Cardiac septum (tissue), 1 donor: ENCODE measurements at regions not wholly inside any gene's neighbourhood (a gene's known extent, or its start where the extent isn't known, plus 50 kb on each side); places are given as distances from the start of the nearest gene placed in this dataset.

Source experiments
- DNase-seq: peaks from one replicate; pipeline ENCODE4 v3.0.0-alpha.2; 2020; ENCODE audit warnings: low spot score
- intact Hi-C: fragments of 100-400 bp; cut with DNase I; formaldehyde crosslinking; loops from one replicate; pipeline ENCODE4 v1.14.0; 2022
- donor health status: DM: no; HTN: no; CAD: no.

DNA sequence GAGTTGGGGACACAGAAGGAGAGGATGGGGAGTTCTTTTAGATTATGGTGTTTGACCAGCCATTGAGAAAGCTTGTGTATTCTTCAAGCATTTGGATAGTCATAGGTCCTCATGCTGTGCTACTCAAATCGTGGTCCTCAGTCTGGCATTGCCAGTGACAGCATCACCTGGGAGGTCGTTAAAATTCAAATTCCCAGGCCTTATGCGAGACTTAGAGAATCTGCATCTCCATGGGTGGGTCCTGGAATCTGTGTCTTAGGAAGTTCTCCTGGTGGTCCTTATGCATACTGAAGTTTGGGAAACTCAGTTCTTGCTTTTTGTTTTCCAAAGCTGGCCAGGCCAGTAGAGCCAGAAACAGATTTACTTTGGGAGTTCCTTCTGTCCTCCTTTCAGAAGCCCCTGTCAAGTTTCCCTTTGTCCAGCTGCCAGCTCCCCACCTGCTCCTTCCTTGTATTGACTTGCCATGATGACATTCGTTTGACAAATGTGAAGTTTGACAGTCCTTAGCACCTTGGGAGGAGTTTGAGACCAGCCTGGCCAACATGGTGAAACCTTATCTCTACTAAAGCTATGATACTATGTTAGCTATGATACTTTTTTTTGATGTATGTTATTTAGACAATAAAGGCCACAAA is 95.6 kb downstream of the PALM2AKAP2 start:
- intact Hi-C loops, result no loop called here
- DNase-seq, result no peak

DNA sequence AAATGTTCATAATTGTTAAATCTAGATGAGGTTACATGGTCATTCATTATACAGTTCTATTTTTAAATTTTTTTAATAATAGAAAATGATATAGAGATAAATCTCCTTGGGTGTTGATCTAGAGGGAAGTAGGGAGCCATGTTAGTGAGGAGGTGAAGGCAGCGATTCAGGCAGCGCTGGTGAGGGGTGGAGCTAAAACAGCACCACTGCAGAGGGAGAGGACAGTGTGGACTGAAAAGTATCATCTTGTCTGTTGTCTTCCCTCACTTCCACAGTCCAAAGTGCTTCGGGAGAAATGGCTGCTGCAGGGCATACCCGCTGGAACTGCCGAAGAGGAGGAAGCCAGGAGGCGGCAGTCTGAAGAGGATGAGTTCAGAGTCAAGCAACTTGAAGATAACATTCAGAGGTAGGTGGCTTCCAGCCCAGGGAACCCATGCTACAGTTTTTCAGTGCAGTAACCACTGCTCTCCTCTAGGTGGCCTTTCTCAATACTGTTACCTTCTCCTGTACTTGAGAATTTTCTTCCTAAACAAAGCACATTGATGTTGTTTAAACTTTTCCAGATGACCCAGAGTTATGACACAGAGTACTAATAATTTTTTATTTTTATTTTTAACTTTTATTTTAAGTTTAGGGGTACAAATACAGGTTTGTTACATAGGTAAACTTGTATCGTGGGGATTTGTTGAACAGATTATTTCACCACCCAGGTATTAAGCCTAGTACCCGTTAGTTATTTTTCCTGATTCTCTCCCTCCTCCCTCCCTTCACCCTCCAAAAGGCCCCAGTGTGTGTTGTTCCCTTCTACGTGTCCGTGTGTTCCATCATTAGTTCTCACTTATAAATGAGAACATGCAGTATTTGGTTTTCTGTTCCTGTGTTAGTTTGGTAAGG is 100.5 kb downstream of the PALM2AKAP2 start:
- DNase-seq, result no peak
- intact Hi-C loops, result loop anchor here (10.0 kb wide), 1 partner anchor 176 kb away; no protein-coding TSS in a partner anchor

DNA sequence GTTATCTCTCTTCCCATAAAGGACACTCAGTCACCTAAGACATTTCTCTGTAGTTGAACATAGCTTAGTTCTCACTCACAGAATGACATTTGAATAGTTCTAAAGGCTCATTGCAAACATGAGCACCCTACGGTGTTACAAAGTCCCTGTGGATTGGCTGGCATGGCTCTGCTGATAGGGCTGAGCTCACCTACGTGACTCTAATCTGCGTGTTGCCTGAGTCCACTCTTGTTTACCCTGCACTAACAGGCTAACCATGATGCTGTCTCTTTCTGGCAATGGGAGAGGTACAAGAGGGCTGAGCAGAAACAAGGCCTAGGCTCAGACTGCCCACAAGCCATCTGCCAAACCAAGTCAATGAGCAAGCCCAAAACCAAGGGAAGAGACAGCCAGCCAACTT is 103.6 kb downstream of the PALM2AKAP2 start:
- intact Hi-C loops, result loop anchor here (10.0 kb wide), 1 partner anchor 179 kb away; no protein-coding TSS in a partner anchor
- no peak for DNase-seq

DNA sequence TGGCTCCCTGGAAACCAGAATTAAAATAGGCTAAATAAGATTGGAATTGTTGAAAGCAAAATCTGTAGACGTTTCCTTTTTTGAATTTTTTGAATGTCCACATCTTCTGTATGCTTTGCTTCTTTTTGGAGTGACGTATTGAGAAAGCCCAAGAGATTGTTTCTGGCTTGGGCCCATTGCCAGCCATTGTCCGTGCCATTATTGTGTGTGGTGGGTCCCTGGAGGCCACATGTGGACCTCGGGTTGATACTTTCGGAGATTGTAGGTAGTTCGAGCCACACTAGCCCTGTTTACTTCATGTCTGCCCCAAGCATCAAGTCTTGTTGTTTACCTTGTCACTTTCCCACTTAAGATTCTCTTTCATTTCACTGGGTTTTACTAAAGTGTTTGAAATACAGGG is 106.0 kb downstream of the PALM2AKAP2 start:
- intact Hi-C loops, result loop anchor here (2.0 to 10.0 kb wide), 2 partner anchors 105 to 181 kb away; partner anchors contain the start of gene PALM2AKAP2
- no peak for DNase-seq

DNA sequence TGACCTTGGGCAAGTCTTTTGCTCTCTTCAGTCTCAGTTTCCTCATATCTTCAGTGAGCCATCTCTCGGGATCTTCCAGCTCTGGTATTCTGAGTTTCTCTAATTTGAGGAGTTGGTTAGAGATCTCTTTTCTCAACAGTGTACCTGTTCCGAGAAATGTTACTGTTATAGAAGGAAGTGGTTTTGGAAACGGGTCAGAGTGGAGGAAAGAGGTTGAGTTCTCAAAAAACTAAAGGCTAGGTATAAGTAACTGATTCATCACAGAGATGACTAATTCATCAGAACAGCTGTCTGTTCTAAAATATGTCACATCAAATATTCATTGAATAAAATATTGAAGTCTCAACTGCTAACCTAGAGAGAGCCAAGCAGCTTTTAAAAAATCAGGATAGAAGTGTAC is 106.6 kb downstream of the PALM2AKAP2 start:
- DNase-seq, result no peak
- intact Hi-C loops, result loop anchor here (2.0 to 10.0 kb wide), 2 partner anchors 106 to 182 kb away; partner anchors contain the start of gene PALM2AKAP2

DNA sequence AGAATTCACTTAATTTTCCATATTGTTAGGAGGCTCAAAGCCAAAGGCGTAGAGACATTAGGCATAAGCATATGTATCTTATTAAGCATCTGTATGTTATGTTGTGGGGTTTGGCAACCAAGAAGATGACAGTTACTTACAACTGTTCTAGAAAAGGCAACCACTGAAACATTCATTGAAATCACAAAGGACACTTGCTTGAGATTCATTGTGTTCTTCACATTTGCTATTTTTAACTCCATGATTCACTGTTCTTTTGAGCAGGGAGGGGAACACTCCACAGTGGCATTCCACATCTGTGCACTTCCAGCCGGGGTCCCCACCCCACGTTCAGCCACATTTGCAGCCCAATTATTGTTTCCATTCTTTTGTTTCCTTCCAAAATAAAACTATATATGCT is 107.1 kb downstream of the PALM2AKAP2 start:
- no peak for DNase-seq
- intact Hi-C loops, result loop anchor here (2.0 to 10.0 kb wide), 2 partner anchors 106 to 182 kb away; partner anchors contain the start of gene PALM2AKAP2

DNA sequence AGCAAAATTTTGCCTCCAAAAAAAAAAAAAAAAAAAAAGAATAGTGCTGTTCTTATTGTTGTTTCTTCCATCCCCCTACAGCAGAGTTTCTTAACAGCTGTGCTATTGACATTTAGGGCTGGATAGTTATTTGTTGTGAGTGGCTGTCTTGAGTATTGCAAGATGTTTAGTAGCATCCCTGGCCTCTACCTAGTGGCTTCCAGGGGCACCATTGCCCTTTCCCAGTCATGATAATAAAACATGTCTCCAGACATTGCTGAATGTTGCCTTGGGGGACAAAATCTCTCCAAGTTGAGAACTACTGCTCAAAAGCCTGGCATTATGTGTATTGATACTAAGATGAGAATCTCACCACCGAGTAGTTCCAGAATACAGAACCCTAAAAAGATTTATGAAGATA is 108.7 kb downstream of the PALM2AKAP2 start:
- intact Hi-C loops, result loop anchor here (10.0 kb wide), 1 partner anchor 184 kb away; no protein-coding TSS in a partner anchor
- DNase-seq, result no peak

DNA sequence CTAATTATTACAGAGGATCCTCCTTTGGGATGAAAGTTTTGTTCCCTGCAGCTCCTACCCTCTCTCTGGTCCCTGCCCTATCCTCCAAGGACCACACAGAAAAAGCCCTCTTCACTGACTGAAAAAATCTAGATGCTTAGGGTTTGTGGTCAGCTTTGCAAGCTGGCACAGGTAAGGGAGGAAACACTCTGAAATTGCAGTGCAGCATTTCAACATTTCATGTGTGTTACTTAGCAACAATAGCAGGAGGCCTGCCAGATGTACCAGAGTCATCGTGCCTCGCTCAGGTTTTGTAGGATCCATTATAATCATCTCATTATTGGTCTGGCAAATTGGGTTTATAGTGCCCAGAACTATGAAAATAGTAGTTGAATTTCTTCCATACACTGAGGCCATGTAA is 109.5 kb downstream of the PALM2AKAP2 start:
- intact Hi-C loops, result loop anchor here (10.0 kb wide), 1 partner anchor 185 kb away; no protein-coding TSS in a partner anchor
- no peak for DNase-seq

DNA sequence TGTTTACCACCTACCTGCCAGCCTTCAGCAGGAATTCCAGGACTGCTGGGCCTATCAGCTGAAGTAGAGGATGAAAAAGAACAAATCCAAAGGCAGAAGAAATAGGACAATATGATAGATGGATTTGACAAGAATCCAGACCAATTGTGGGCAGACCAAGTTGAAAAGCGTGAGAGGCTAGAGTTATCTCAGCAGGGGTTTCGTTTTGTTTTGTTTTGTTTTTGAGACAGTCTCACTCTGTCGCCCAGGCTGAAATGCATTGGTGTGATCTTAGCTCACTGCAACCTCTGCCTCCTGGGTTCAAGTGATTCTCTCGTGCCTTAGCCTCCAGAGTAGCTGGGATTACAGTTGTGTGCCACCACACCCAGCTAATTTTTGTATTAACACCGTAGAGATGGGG is 113.2 kb downstream of the PALM2AKAP2 start:
- intact Hi-C loops, result loop anchor here (5.0 to 10.0 kb wide), 2 partner anchors 251 to 318 kb away; no protein-coding TSS in a partner anchor
- no peak for DNase-seq

DNA sequence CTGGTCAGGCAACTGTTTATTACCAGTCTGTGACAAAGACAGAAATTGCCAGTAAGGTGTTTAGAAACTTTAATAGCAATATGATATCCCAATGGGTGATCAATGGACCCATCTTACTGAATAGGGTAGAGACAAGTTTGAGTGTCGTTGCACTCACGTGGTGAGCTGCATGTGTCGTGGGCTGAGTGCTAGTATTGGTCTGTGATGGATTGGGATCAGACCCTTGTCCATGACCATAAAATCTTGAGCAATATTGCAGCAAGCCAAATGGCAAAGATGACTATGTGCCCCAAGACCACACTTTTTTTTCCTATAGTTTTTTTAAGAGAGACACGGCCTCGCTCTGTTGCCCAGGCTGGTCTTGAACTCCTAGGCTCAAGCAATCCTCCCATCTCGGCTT is 114.5 kb downstream of the PALM2AKAP2 start:
- intact Hi-C loops, result loop anchor here (5.0 to 10.0 kb wide), 2 partner anchors 252 to 320 kb away; no protein-coding TSS in a partner anchor
- no peak for DNase-seq

DNA sequence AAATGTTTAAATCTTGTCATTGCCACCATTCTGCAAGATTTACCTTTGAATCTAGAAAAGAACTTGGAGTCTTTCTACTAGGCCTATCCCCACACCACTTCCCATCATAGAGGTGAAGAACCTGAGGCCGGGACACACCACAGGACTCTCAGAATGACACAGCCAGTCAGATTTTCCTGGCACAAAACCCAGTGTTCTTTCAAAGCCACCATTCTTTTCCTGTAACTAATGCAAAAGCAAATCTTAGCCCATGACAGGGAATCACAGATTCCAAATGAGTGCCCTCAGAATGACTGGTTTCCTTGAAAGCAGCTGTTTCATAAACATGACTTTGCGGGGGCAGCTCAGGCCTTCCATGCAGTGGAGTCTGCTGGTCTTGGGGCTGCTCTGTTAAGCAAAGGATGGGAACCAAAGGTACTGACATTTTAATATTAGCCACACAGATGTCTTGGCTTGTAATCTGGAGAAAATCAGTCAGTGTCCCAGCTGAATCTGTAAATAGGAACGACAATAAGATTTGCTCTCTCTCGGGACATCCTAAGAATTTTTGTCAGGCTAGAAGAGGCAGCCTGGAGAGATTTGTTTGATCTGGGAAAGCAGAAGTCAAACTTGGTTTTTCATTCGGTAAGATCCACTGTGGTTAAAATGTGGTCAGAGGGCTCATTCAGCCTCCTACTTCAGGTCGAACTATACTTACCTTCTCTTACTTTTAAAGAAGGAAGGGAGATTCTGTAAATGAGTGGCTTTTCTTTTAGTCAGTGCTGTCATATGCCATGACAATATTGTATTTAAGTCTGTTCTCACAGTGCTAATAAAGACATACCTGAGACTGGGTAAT is 115.1 kb downstream of the PALM2AKAP2 start:
- DNase-seq, result no peak
- intact Hi-C loops, result loop anchor here (5.0 to 10.0 kb wide), 2 partner anchors 253 to 320 kb away; no protein-coding TSS in a partner anchor

DNA sequence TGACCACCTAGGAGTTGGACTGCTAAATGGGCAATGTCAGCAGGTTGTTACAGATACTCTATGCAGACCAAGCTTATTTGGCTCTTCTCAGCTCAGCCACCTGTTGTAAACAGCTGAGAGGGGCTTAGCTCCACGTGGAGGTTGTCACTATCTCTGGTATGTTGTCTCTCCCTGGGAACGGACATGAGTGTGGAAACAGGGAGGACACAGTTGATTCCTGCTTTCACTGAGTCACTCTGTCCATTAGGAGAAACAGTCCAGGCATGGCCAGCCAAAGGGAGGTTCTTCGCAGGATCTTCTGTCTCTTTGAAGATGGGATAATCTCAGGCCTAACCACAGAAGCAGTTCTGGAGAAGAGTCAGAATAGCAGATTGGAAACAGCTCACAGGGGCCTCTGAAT is 121.2 kb downstream of the PALM2AKAP2 start:
- DNase-seq, result no peak
- intact Hi-C loops, result loop anchor here (5.0 kb wide), 1 partner anchor 316 kb away; no protein-coding TSS in a partner anchor

DNA sequence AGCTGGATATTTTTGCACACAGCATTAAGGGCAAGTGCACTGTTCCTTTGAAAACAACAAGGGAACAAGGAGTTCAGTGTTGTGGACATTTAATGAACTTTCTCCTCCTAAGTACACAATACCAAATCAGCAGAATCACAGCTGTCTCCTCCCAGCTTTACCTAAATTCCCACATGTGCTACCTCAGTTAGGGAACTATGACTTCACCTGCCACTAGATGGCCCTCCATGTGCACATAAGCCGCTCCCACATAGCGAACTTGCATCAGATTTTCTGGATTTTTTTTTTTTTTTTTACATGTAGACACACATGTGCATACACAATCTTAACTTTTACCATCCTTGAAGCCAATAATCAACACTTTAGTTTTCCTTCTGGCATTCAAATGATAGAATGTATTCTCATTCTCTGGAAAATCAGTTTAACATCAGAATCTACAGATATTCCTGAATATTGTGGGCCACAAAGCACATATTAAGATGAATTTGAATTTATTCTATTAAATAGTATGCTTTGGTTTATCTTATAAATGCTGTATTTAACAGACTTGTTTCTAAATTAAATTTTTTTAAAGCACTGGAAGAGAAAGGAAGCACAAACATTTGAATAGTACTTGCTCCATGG is 123.6 kb downstream of the PALM2AKAP2 start:
- intact Hi-C loops, result loop anchor here (2.0 to 5.0 kb wide), 3 partner anchors 155 to 314 kb away; no protein-coding TSS in a partner anchor
- DNase-seq, result no peak

DNA sequence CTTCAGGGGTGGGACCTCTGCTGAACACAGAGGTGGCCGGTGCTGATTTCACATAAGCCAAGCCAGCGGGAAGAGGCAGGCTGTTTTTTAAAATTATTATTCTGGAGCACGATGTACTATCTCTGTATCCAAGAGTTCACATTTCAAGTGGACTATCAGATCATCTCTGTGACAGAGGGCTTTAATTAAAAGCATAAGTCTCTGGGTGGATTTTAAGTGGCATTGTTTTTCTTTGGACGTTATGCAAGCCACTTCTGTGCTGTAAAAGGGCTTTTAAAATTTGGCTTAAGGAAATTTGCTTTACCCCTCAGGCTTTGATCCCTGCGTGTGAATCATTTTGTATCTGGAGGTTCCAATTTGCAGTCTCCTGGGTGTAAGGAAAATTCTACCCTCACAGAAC is 124.7 kb downstream of the PALM2AKAP2 start:
- intact Hi-C loops, result loop anchor here (5.0 kb wide), 2 partner anchors 63 to 313 kb away; no protein-coding TSS in a partner anchor

DNA sequence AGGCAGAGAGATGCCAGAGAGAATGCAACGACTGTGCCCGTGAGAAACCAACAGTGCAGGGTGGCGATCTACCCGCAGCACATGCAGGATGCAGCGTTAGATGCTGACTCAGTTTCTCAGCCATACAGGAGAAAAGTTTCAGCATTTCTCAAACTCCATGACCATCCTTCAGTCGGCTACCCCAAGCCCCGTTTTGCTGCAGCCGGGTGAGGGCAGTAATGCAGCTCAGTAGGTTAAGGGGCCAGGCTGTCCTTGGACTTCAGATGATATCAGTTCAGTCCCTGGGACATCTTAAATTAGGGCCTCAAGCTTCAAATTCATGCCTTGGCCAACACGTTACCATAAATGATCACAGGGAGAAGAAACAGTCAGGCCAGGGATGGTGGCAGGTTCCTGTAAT is 125.5 kb downstream of the PALM2AKAP2 start:
- intact Hi-C loops, result loop anchor here (5.0 kb wide), 1 partner anchor 62 kb away; no protein-coding TSS in a partner anchor
- no peak for DNase-seq

More for the DNA sequence above, 124.7 kb downstream of the PALM2AKAP2 start:
- no peak for DNase-seq

DNA sequence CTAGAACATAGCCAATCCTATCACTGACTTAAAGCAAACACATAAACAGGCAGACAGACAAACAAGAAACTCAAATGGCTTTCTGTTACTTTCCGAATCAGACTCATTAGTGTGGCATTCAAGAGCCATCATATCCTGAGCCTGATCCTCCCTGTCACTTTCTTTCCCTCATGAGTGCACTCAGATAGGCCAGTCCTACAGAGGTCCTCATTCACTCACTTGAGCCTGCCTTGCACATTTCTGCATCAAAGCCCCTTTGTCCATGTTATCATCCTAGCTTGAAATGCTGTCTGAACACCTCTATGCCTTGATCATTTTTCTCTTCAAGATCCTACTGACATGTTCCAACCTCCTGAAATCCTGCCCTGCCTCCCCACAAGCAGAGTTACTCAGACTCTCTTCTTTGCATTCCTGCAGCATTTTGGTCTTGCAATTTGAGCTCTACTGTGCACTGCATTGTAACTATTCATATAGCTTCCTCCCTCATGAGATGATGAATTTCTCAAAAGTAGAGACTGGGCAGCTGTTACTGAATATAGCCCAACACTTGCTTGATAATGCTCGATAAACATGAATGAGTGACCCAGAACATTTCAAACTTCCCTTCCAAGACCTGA is 126.9 kb downstream of the PALM2AKAP2 start:
- intact Hi-C loops, result loop anchor here (5.0 kb wide), 1 partner anchor 60 kb away; no protein-coding TSS in a partner anchor
- no peak for DNase-seq

DNA sequence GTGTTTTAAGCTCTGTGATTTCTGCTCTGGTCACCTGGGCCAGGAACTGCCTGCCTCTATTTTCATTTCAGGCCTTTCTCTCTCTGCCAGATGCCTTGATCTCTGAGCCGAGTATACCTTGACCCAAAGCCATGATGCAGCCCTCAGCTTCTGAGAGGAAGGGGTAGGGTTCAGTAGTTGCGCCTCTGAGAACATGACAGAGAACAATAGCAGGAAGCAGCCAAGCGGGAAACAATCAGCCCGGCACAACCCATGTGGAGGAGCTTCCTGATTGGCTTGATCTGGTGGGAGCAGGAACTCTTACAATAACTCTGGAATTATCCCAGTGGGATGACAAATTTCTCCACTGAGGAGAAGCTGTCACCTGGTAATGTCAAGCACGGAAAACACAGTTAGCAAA is 127.4 kb downstream of the PALM2AKAP2 start:
- intact Hi-C loops, result loop anchor here (5.0 kb wide), 1 partner anchor 60 kb away; no protein-coding TSS in a partner anchor
- DNase-seq, result peak; percentile 84
